CD4-positive, alpha-beta T cell treated with Interleukin-17A for 4 hours (primary cell): ENCODE measurements at regions not wholly inside any gene's neighbourhood (a gene's known extent, or its start where the extent isn't known, plus 50 kb on each side); places are given as distances from the start of the nearest gene placed in this dataset.
"Not testable (repeated sequence)": the region's sequence is repeated elsewhere in the genome, so short reads cannot be mapped to it uniquely, and the experiment has no call there.

ENCODE experiments used
- DNase-seq: peaks from one replicate; pipeline ENCODE4 v3.0.0-alpha.2; 2020; ENCODE audit warnings: mixed read lengths

GRCh38 chr5:177857642-177858200 is 75.0 kb upstream of the FAM153A start:
- DNase-seq, result not testable (repeated sequence)

GRCh38 chr5:177856474-177856873 is 73.8 kb upstream of the FAM153A start:
- not testable (repeated sequence) for DNase-seq

DNA sequence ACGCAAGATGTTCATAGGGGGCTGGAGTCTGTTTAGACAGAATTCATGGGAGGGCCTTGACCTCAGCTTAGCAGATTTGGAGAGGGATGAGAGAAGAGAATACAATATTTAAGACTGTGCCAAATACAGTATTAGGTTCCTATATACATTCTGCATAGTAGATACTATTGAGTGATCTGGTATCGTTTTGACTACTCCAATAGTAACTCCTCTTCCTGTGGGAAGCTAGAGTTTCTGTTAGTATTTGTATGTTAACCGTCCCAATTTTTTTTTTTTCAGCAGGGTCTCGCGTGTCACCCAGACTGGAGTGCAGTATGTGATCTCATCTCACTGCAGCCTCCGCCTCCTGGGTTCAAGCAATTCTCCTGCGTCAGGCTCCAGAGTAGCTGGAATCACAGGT is 65.2 kb upstream of the FAM153A start:
- not testable (repeated sequence) for DNase-seq

GRCh38 chr5:177846598-177846997 is 63.9 kb upstream of the FAM153A start:
- peak; percentile 34 for DNase-seq

DNA sequence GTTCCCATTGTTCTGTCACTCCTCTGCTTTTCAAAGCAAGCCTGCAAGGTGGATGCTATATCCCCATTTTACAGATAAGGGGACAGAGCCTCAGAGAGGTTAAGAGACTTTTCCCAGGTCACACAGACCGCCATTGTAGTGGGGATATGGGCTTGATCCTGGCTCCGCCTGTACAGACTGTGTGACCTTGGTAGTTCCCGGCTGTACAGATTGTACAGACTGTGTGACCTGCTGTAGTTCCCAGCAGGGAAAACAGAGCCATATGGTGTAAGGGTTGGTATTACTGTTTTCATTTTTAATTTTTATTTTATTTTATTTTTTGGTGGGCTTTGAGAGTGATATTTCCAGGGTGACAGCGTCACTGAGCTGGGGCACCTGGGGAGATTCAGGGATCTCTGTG is 63.2 kb upstream of the FAM153A start:
- not testable (repeated sequence) for DNase-seq

DNA sequence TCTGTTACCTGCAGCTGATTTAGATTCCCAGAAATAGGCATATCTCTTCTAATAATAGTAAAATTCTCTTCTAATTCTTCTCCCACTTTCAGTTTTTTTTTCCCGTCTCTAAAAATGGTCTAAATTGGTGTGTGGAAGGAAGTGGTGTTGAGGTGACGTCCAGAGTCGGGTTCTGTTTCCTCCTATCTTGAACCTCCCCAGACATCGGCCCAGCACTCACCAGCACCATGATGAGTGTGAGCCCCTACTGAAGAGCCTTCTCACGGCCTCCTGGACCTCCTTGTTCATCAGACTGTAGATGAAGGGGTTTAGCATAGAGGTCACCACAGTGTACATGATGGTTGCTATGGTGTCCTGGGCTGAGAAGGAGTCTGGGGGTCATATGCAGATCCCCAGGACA is 53.5 kb upstream of the FAM153A start:
- DNase-seq, result peak; percentile 4
